Activated CD4-positive, alpha-beta memory T cell treated with anti-CD3 and anti-CD28 coated beads for 36 hours (primary cell): ENCODE measurements at regions not wholly inside any gene's neighbourhood (a gene's known extent, or its start where the extent isn't known, plus 50 kb on each side); places are given as distances from the start of the nearest gene placed in this dataset.

ENCODE experiments used
- CTCF ChIA-PET: fragments of 350-600 bp; sonication (Branson Sonifier 250); formaldehyde crosslinking; loops from one replicate; lab custom pipeline; 2021; ENCODE audit warnings: antibody characterized with exemption, inconsistent platforms; lab: Charles Lee
- POLR2A ChIA-PET: fragments of 350-600 bp; sonication (Branson Sonifier 250); formaldehyde crosslinking; loops from one replicate; lab custom pipeline; 2021; ENCODE audit warnings: antibody characterized with exemption; lab: Charles Lee
- DNase-seq: peaks from one replicate; pipeline ENCODE4 v3.0.0-alpha.2; 2020
- H3K27ac Mint-ChIP-seq: one replicate; pipeline ENCODE4 v1.8.0; 2021; ENCODE audit warnings: mixed read lengths
- H3K27me3 Mint-ChIP-seq: one replicate; pipeline ENCODE4 v1.8.0; 2021; ENCODE audit warnings: mixed read lengths
- H3K36me3 Mint-ChIP-seq: one replicate; pipeline ENCODE4 v1.8.0; 2021; ENCODE audit warnings: mixed read lengths
- H3K4me1 Mint-ChIP-seq: one replicate; pipeline ENCODE4 v1.8.0; 2021; ENCODE audit warnings: low read depth, mixed read lengths
- H3K4me3 Mint-ChIP-seq: one replicate; pipeline ENCODE4 v1.8.0; 2021; ENCODE audit warnings: mild to moderate bottlenecking, mixed read lengths
- H3K9me3 Mint-ChIP-seq: one replicate; pipeline ENCODE4 v1.8.0; 2021; ENCODE audit warnings: mixed read lengths
- intact Hi-C: fragments of 100-400 bp; cut with micrococcal nuclease; formaldehyde crosslinking; loops from one replicate; pipeline ENCODE4 v1.15.1; 2023

DNA sequence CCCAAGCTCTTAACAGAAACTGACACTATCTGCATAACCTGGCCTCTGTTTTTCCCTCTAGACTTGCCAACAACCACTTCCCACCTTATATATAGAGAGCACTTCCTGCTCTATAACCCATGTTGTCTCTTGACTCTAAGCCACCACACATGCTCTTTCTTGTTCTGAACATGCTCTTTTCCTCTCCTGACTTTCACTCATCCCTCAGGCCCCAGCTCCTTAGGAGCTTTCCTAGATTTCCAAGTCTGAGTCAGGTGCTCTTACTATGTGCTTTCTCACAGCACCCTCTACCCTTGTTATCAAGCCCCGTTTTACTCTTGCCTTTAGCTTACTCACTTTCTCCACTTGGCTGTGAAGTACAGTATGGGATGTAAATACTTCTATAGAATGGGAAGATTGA is 143.9 kb upstream of the EYA4 start:
- Mint-ChIP-seq H3K36me3 (no peaks in the 10 kb centered on the region), H3K27me3 (no peaks in the 10 kb centered on the region), H3K4me3 (no peak overlapping the region), H3K9me3 (no peaks in the 10 kb centered on the region), H3K27ac (no peak overlapping the region), H3K4me1 (no peaks in the 10 kb centered on the region)
- CTCF ChIA-PET, result interaction anchor here (0.6 kb wide), 1 partner anchor 837 kb away, joined by 3 read pairs; no protein-coding TSS in a partner anchor
- POLR2A ChIA-PET, result no interaction called here
- intact Hi-C loops, result no loop called here
- no peak for DNase-seq

DNA sequence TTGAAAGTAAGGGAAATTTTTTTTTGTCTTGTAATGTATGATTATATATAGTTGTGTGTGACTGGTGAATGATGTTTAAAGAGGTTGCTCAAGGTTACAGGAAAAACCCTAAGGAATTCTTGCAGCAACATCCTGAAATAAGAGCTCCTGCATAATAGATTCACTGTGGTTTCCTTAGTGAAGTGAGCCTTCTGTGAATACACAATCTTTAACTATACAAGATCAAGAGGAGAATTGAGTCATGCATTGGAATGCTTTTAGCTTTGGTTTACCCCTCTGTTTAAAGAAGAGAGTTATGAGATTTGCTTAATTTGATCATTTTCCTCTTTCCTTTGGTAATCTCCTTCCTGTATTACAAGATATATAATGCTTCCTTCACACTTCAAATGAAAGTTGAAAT is 141.6 kb upstream of the EYA4 start:
- intact Hi-C loops, result no loop called here
- Mint-ChIP-seq H3K4me3 (no peak overlapping the region), H3K27me3 (no peaks in the 10 kb centered on the region), H3K36me3 (no peaks in the 10 kb centered on the region), H3K27ac (no peak overlapping the region), H3K9me3 (no peaks in the 10 kb centered on the region), H3K4me1 (no peaks in the 10 kb centered on the region)
- ChIA-PET CTCF (no interaction called here), POLR2A (no interaction called here)
- no peak for DNase-seq

DNA sequence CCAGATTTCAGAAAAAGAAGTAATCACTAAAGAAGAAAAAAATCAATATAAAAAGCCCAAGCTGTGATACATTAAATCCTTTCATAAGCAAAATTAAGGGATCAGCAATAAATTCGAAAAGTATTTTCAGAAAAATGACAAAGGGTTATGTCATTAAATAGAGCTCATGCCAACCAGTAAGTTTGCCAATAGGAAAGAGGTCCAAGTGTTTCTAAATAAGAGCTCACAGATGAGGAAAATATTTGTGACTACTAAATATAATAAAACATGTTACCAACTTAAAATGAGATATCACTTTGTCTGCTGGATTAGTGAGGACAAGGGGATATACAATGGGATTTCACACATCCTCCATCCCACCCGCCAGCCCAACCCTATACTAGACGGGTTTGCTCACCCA is 140.3 kb upstream of the EYA4 start:
- no peak for DNase-seq
- H3K27me3 Mint-ChIP-seq, result no peaks in the 10 kb centered on the region
- no peaks in the 10 kb centered on the region for H3K4me1 Mint-ChIP-seq
- no peak overlapping the region for H3K27ac Mint-ChIP-seq
- no peaks in the 10 kb centered on the region for H3K36me3 Mint-ChIP-seq
- intact Hi-C loops, result no loop called here
- CTCF ChIA-PET, result no interaction called here
- H3K4me3 Mint-ChIP-seq, result no peak overlapping the region
- no peaks in the 10 kb centered on the region for H3K9me3 Mint-ChIP-seq
- POLR2A ChIA-PET, result no interaction called here

DNA sequence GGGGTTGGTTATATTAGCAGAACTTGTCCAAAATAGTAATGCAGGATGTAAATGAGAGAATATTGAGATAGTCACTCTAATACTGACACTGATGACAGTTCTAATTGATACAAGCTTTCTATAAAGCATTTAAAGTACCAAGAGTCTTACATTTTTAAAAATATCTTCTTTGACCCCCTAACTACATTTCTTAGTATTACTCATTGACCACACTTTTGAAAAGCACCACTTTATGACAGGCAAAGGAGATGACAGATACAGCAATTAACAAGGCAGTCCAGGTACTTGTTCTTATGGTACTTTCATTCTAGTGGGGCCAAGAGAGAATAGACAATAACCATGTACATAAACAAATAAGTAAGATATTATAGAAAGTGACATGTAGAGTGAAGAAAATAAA is 139.4 kb upstream of the EYA4 start:
- Mint-ChIP-seq H3K4me3 (no peak overlapping the region), H3K36me3 (no peaks in the 10 kb centered on the region), H3K9me3 (no peaks in the 10 kb centered on the region), H3K27ac (no peak overlapping the region), H3K27me3 (no peaks in the 10 kb centered on the region), H3K4me1 (no peaks in the 10 kb centered on the region)
- DNase-seq, result no peak
- CTCF ChIA-PET, result no interaction called here
- intact Hi-C loops, result no loop called here
- POLR2A ChIA-PET, result no interaction called here

DNA sequence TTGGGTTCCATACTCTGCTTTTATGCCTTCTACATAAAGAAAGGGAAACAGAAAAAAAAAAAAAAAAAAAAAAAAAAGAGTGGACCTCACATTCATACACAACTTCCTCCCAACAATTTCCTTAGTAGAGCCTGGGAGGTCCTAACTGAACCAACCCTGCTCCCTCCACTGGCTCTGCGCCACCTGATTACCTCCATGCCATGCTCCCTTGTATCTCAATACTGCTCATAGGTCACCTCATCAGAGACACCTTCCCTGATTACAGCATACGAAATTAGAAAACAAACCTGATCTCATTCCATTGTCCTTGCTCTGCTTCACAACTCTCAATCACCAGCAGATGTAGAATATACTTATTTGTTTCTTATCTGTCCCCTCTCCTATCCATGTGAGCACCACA is 134.2 kb upstream of the EYA4 start:
- no peaks in the 10 kb centered on the region for H3K27me3 Mint-ChIP-seq
- DNase-seq, result no peak
- POLR2A ChIA-PET, result no interaction called here
- no peaks in the 10 kb centered on the region for H3K4me1 Mint-ChIP-seq
- no peak overlapping the region for H3K27ac Mint-ChIP-seq
- CTCF ChIA-PET, result no interaction called here
- no peaks in the 10 kb centered on the region for H3K36me3 Mint-ChIP-seq
- H3K9me3 Mint-ChIP-seq, result no peaks in the 10 kb centered on the region
- intact Hi-C loops, result no loop called here
- H3K4me3 Mint-ChIP-seq, result no peak overlapping the region

DNA sequence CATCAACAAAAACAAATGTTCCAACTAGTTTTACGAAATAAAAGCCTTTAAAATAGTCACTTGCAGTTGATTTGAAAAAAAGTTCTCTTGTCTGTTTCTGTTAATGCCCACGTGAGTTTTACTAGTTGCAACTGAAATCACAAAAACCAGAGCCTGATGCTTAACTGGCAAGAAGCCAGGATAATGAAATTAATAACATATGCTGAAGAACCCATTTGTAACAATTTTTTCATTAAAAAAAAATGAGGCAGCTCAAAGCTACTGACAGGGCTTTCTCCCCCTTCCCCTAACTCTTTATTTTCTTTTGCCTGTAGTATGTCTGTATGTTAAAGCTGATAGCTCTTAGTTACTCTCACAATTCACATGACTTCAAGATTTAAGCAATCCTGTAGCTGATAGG is 132.7 kb upstream of the EYA4 start:
- ChIA-PET CTCF (interaction anchor here (0.7 kb wide), 1 partner anchor 387 kb away, joined by 3 read pairs; no protein-coding TSS in a partner anchor), POLR2A (no interaction called here)
- intact Hi-C loops, result no loop called here
- H3K9me3 Mint-ChIP-seq, result no peaks in the 10 kb centered on the region
- no peaks in the 10 kb centered on the region for H3K27me3 Mint-ChIP-seq
- H3K27ac Mint-ChIP-seq, result no peak overlapping the region
- DNase-seq, result no peak
- no peak overlapping the region for H3K4me3 Mint-ChIP-seq
- H3K36me3 Mint-ChIP-seq, result no peaks in the 10 kb centered on the region
- no peaks in the 10 kb centered on the region for H3K4me1 Mint-ChIP-seq

DNA sequence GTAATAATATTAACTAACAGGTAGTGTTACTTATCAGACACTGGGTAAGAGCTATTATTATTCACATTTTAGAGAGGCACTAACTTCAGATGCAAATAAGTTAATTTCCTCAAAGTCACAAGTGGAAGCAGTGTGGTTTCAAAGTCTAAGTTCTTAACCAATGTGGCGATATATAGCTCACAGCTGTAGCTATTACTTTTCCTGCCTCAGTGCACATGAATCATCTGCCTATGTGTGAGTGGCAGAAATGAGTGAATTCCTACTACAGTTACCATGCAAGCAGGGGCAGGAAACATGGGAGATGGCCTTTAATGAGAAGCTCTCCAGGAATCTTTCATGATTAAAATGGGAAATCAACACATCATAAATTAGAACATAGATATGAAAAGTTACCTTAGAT is 126.2 kb upstream of the EYA4 start:
- intact Hi-C loops, result no loop called here
- ChIA-PET POLR2A (no interaction called here), CTCF (no interaction called here)
- H3K27me3 Mint-ChIP-seq, result no peaks in the 10 kb centered on the region
- no peak overlapping the region for H3K4me3 Mint-ChIP-seq
- DNase-seq, result no peak
- no peaks in the 10 kb centered on the region for H3K4me1 Mint-ChIP-seq
- H3K9me3 Mint-ChIP-seq, result peaks cover 9% of the 10 kb centered on the region
- H3K27ac Mint-ChIP-seq, result no peak overlapping the region
- H3K36me3 Mint-ChIP-seq, result no peaks in the 10 kb centered on the region

DNA sequence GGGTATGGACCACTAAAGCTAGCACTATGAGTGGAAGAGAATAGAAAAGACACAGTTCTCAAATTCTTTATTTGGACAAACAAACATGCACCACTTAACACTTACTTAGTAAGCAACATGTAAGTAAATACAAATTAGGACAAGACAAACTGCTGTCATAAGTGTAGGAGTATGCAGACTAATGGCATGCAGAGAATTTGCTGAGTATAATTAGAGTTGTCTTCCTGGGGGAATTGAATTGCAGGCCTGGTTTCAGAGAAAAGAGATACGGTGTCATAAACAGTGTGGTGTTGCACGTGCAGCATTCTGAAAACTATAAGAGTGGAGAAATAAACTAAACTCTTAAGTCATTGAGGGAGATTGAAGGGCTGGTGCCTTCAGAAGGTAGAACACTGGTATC is 125.2 kb upstream of the EYA4 start:
- H3K36me3 Mint-ChIP-seq, result no peaks in the 10 kb centered on the region
- POLR2A ChIA-PET, result no interaction called here

DNA sequence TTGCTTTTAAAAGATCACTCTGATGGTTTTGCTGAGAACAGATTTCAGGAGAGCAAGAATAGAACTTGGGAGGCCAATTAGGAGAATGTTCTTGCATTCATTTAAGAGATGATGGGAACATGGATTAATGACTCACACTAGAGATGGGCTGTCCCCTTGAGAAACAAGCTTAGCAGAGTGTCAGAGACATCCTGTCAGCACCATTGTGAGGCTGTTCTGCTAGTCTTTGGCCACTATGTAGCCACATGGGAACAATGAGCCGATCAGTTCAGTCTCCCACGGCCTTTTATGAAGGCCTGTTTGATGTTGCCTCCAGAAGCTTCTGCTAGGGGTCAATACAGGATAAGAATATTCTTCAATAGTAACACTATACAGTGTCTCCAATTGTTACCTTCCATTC is 113.0 kb upstream of the EYA4 start:
- DNase-seq, result no peak
- Mint-ChIP-seq H3K27ac (no peak overlapping the region), H3K27me3 (no peaks in the 10 kb centered on the region), H3K4me3 (no peak overlapping the region), H3K4me1 (no peaks in the 10 kb centered on the region), H3K36me3 (no peaks in the 10 kb centered on the region), H3K9me3 (no peaks in the 10 kb centered on the region)
- intact Hi-C loops, result no loop called here
- POLR2A ChIA-PET, result no interaction called here
- CTCF ChIA-PET, result no interaction called here

More for the DNA sequence above, 125.2 kb upstream of the EYA4 start:
- Mint-ChIP-seq H3K4me1 (no peaks in the 10 kb centered on the region), H3K27me3 (no peaks in the 10 kb centered on the region), H3K27ac (no peak overlapping the region), H3K9me3 (peaks cover 16% of the 10 kb centered on the region), H3K4me3 (no peak overlapping the region)
- CTCF ChIA-PET, result no interaction called here
- DNase-seq, result no peak
- intact Hi-C loops, result no loop called here

DNA sequence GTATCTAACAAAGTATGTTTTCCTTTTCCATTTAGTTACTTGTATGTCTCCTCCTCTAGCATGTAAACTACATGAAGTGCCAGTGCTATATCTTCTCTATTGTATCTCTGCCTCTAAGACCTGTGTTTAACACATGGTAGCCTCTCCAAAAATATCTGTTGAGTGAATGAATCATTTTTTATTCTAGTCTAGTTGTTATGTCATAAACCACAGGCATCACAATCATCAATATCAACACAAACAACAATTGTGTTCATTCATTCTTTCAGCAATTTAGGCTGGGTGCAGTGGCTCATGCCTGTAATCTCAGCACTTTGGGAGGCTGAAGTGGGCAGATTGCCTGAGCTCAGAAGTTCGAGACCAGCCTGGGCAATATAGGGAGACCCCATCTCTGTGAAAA is 111.6 kb upstream of the EYA4 start:
- Mint-ChIP-seq H3K4me1 (no peaks in the 10 kb centered on the region), H3K36me3 (no peaks in the 10 kb centered on the region), H3K27ac (no peak overlapping the region), H3K9me3 (no peaks in the 10 kb centered on the region), H3K27me3 (no peaks in the 10 kb centered on the region), H3K4me3 (no peak overlapping the region)
- intact Hi-C loops, result no loop called here
- DNase-seq, result no peak
- ChIA-PET CTCF (no interaction called here), POLR2A (no interaction called here)

DNA sequence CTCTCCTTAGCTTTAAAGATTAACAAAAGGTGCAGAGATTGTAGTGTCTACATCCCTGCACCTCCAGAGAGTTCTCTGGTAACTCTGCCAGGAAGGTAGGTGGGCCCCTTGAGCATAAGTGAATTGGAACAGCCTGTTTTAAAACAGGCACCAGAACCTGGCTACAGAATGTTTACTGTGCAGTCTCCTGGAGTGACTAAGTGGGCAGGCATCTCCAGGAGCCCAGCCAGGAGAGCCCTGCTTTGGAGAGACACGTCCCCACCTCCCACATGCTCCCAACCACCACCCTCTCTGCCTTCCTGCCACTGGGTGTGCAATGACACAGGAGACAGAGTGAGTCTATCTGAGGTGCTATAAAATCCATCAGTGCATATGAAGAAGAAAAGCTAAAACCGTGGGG is 110.3 kb upstream of the EYA4 start:
- POLR2A ChIA-PET, result no interaction called here

DNA sequence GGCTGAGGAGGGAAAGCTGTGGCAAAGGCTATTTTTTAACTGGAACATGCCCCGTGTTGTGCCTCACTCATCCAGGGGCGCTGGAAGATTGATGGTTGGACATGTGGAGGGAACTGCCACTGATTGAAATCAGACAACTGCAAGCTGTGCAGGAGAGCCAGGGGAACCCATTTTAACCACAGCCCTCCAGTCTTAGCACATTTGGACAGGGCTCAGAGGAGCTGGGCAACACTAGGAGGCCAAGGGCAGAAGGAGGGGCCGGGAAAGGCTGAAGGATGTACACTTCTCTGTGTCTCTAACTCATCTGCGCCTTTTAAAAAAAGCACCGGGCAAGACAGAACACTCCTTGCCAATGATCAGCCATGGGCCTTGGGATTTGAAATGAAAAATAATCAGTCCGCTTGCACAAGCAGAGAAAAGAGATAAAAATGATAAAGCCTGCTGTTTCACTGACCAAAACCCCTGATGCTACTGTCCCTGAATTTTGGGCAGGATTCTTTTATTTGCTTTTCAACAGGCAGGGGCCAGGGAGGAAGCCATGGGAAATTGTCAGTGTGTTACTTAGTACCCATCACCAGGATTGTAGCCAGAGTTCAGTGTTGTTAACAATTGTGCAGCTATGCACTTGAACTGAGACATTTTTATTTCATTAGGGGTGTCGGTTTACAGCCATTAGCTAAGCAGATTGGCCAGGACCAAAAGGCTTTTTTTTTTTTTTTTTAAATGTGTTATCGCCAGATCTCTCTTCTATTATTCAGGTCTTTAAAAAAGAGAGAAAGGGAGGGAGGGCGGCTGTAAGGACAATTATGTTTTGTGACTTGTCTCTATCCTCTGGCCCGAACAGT is 109.3 kb upstream of the EYA4 start:
- Mint-ChIP-seq H3K27me3 (no peaks in the 10 kb centered on the region), H3K36me3 (no peaks in the 10 kb centered on the region), H3K4me1 (no peaks in the 10 kb centered on the region), H3K4me3 (no peak overlapping the region), H3K27ac (no peak overlapping the region), H3K9me3 (no peaks in the 10 kb centered on the region)
- CTCF ChIA-PET, result no interaction called here
- POLR2A ChIA-PET, result no interaction called here
- intact Hi-C loops, result no loop called here
- DNase-seq, result no peak

More for the DNA sequence above, 110.3 kb upstream of the EYA4 start:
- Mint-ChIP-seq H3K27ac (no peak overlapping the region), H3K27me3 (no peaks in the 10 kb centered on the region), H3K36me3 (no peaks in the 10 kb centered on the region), H3K4me3 (no peak overlapping the region), H3K4me1 (no peaks in the 10 kb centered on the region), H3K9me3 (no peaks in the 10 kb centered on the region)
- intact Hi-C loops, result no loop called here
- CTCF ChIA-PET, result no interaction called here
- DNase-seq, result no peak

DNA sequence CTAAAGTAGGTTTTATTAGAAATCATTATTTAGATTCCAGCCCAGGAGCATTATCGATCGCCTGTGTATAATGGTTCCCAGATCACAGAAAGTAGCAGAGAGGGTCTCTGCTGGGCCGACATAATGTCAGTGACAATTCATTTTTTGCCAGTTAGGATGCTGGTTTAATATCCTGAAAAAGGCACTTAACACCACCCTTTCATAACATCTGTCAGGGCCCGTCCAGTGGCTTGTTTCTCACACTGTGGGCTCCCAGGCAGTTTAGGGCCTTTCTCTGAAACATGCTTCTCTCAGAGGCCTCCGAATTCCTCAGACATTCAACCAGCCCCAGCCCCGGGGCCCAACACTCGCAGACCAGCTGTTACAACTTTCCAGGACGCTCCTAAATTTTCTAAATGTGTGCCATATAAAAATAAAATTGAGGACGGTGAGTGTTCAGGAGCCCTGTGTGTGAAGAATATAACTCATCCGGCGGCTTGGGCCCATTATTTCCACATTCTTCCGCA is 108.6 kb upstream of the EYA4 start:
- intact Hi-C loops, result no loop called here
- no peak for DNase-seq
- H3K4me3 Mint-ChIP-seq, result no peak overlapping the region
- CTCF ChIA-PET, result no interaction called here
- no peak overlapping the region for H3K27ac Mint-ChIP-seq
- H3K4me1 Mint-ChIP-seq, result no peaks in the 10 kb centered on the region
- no peaks in the 10 kb centered on the region for H3K27me3 Mint-ChIP-seq
- no peaks in the 10 kb centered on the region for H3K36me3 Mint-ChIP-seq
- POLR2A ChIA-PET, result interaction anchor here (0.7 kb wide), 1 partner anchor 1357 kb away, joined by 3 read pairs; no protein-coding TSS in a partner anchor
- no peaks in the 10 kb centered on the region for H3K9me3 Mint-ChIP-seq
